ENCODE measurements at regions not wholly inside any gene's neighbourhood (a gene's known extent, or its start where the extent isn't known, plus 50 kb on each side); places are given as distances from the start of the nearest gene placed in this dataset.

DNA sequence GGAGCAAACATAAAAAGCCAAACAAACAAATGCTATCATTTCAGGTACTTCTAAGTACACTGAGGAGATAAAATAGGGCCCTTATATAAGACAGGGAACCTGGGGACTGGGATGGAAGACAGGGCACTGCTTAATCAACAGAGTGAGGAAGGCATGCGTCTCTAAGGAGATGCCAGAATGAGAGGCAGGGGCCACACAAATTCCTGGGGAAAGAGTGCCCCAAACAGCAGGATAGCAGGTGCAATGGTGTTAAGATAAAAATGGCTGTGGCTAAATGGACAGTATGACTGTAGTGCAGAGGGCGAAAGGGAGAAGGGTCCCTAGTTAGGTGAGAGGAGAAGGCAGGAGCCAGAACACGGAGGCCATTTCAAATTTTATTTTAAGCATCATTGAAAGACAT is 113.9 kb downstream of the ZBTB18 start:
- TF ChIP-seq ZNF317 (CRISPR knock-in tag; IDR thresholded peaks at IDR 0.05; ENCODE audit: borderline replicate concordance, low read depth) (no peak), ELF4 (CRISPR knock-in tag; IDR thresholded peaks at IDR 0.05; ENCODE audit: low read depth) (no peak), ZNF121 (CRISPR knock-in tag; IDR thresholded peaks at IDR 0.05) (no peak), OVOL2 (CRISPR knock-in tag; IDR thresholded peaks at IDR 0.05; ENCODE audit: borderline replicate concordance) (no peak), PRRX2 (CRISPR knock-in tag; IDR thresholded peaks at IDR 0.05) (no peak), ZNF671 (CRISPR knock-in tag; IDR thresholded peaks at IDR 0.05) (no peak), RELA (CRISPR knock-in tag; IDR thresholded peaks at IDR 0.05; ENCODE audit: borderline replicate concordance) (no peak)
- TF ChIP-seq, protein P1, sequence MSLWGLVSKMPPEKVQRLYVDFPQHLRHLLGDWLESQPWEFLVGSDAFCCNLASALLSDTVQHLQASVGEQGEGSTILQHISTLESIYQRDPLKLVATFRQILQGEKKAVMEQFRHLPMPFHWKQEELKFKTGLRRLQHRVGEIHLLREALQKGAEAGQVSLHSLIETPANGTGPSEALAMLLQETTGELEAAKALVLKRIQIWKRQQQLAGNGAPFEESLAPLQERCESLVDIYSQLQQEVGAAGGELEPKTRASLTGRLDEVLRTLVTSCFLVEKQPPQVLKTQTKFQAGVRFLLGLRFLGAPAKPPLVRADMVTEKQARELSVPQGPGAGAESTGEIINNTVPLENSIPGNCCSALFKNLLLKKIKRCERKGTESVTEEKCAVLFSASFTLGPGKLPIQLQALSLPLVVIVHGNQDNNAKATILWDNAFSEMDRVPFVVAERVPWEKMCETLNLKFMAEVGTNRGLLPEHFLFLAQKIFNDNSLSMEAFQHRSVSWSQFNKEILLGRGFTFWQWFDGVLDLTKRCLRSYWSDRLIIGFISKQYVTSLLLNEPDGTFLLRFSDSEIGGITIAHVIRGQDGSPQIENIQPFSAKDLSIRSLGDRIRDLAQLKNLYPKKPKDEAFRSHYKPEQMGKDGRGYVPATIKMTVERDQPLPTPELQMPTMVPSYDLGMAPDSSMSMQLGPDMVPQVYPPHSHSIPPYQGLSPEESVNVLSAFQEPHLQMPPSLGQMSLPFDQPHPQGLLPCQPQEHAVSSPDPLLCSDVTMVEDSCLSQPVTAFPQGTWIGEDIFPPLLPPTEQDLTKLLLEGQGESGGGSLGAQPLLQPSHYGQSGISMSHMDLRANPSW (CRISPR knock-in tag; conservative IDR thresholded peaks at IDR 0.05; ENCODE audit: low read depth): no peak
- TF ChIP-seq, protein P2, sequence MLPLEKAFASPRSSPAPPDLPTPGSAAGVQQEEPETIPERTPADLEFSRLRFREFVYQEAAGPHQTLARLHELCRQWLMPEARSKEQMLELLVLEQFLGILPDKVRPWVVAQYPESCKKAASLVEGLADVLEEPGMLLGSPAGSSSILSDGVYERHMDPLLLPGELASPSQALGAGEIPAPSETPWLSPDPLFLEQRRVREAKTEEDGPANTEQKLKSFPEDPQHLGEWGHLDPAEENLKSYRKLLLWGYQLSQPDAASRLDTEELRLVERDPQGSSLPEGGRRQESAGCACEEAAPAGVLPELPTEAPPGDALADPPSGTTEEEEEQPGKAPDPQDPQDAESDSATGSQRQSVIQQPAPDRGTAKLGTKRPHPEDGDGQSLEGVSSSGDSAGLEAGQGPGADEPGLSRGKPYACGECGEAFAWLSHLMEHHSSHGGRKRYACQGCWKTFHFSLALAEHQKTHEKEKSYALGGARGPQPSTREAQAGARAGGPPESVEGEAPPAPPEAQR (CRISPR knock-in tag; IDR thresholded peaks at IDR 0.05): no peak
- TF ChIP-seq, protein P3, sequence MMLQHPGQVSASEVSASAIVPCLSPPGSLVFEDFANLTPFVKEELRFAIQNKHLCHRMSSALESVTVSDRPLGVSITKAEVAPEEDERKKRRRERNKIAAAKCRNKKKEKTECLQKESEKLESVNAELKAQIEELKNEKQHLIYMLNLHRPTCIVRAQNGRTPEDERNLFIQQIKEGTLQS (CRISPR knock-in tag; conservative IDR thresholded peaks at IDR 0.05): no peak
- TF ChIP-seq, protein P4, sequence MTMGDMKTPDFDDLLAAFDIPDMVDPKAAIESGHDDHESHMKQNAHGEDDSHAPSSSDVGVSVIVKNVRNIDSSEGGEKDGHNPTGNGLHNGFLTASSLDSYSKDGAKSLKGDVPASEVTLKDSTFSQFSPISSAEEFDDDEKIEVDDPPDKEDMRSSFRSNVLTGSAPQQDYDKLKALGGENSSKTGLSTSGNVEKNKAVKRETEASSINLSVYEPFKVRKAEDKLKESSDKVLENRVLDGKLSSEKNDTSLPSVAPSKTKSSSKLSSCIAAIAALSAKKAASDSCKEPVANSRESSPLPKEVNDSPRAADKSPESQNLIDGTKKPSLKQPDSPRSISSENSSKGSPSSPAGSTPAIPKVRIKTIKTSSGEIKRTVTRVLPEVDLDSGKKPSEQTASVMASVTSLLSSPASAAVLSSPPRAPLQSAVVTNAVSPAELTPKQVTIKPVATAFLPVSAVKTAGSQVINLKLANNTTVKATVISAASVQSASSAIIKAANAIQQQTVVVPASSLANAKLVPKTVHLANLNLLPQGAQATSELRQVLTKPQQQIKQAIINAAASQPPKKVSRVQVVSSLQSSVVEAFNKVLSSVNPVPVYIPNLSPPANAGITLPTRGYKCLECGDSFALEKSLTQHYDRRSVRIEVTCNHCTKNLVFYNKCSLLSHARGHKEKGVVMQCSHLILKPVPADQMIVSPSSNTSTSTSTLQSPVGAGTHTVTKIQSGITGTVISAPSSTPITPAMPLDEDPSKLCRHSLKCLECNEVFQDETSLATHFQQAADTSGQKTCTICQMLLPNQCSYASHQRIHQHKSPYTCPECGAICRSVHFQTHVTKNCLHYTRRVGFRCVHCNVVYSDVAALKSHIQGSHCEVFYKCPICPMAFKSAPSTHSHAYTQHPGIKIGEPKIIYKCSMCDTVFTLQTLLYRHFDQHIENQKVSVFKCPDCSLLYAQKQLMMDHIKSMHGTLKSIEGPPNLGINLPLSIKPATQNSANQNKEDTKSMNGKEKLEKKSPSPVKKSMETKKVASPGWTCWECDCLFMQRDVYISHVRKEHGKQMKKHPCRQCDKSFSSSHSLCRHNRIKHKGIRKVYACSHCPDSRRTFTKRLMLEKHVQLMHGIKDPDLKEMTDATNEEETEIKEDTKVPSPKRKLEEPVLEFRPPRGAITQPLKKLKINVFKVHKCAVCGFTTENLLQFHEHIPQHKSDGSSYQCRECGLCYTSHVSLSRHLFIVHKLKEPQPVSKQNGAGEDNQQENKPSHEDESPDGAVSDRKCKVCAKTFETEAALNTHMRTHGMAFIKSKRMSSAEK (CRISPR knock-in tag; IDR thresholded peaks at IDR 0.05; ENCODE audit: borderline replicate concordance): no peak
- TF ChIP-seq, protein P5, sequence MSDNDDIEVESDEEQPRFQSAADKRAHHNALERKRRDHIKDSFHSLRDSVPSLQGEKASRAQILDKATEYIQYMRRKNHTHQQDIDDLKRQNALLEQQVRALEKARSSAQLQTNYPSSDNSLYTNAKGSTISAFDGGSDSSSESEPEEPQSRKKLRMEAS (CRISPR knock-in tag; IDR thresholded peaks at IDR 0.05): no peak
- TF ChIP-seq, protein P6, sequence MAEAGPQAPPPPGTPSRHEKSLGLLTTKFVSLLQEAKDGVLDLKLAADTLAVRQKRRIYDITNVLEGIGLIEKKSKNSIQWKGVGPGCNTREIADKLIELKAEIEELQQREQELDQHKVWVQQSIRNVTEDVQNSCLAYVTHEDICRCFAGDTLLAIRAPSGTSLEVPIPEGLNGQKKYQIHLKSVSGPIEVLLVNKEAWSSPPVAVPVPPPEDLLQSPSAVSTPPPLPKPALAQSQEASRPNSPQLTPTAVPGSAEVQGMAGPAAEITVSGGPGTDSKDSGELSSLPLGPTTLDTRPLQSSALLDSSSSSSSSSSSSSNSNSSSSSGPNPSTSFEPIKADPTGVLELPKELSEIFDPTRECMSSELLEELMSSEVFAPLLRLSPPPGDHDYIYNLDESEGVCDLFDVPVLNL (CRISPR knock-in tag; IDR thresholded peaks at IDR 0.05; ENCODE audit: borderline replicate concordance, low read depth): no peak
- Mint-ChIP-seq H3K9me3 (peaks cover 4% of the 10 kb centered on the region), H3K27ac (no peak overlapping the region), H3K4me3 (no peak overlapping the region), H3K27me3 (ENCODE audit: low read depth) (no peaks in the 10 kb centered on the region), H3K4me1 (peaks cover 14% of the 10 kb centered on the region), H3K36me3 (peaks cover 3% of the 10 kb centered on the region; the same call in 1 of the 2 replicates)
- ATAC-seq: no peak
- CTCF ChIA-PET: no interaction called here
- POLR2A ChIA-PET: no interaction called here
- no peak for DNase-seq (ENCODE audit: low spot score)

DNA sequence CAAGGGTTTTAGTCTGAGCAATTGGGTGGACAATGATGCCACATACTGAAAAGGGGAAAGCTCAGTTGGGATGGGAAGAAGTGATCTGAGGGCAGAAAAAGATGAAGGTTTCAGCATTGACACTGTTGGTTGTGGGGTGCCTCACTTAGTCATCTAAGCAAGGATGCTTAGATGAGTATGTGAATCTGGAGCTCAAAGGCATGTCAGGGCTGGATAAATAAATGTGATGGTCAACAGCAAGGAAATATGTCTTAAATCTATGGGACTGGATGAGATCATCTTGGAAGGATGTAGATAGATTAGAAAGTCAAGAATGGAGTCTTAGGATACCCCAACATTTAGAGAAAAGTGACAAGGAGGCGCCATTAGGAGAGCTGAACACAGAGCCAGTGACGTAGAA is 114.6 kb downstream of the ZBTB18 start:
- Mint-ChIP-seq H3K27ac (no peak overlapping the region), H3K27me3 (ENCODE audit: low read depth) (no peaks in the 10 kb centered on the region), H3K4me3 (no peak overlapping the region), H3K4me1 (peaks cover 11% of the 10 kb centered on the region), H3K9me3 (peaks cover 4% of the 10 kb centered on the region), H3K36me3 (peaks cover 3% of the 10 kb centered on the region; the same call in 1 of the 2 replicates)
- POLR2A ChIA-PET: no interaction called here
- CTCF ChIA-PET: no interaction called here
- ATAC-seq (no peak), DNase-seq (ENCODE audit: low spot score) (no peak)
- TF ChIP-seq EMX1 (CRISPR knock-in tag; IDR thresholded peaks at IDR 0.05) (no peak), RORB (CRISPR knock-in tag; IDR thresholded peaks at IDR 0.05) (no peak), GABPB1 (CRISPR knock-in tag; IDR thresholded peaks at IDR 0.05) (no peak), SP1 (CRISPR knock-in tag; conservative IDR thresholded peaks at IDR 0.05) (no peak), NR1H2 (CRISPR knock-in tag; IDR thresholded peaks at IDR 0.05) (no peak)
- TF ChIP-seq, protein P7, sequence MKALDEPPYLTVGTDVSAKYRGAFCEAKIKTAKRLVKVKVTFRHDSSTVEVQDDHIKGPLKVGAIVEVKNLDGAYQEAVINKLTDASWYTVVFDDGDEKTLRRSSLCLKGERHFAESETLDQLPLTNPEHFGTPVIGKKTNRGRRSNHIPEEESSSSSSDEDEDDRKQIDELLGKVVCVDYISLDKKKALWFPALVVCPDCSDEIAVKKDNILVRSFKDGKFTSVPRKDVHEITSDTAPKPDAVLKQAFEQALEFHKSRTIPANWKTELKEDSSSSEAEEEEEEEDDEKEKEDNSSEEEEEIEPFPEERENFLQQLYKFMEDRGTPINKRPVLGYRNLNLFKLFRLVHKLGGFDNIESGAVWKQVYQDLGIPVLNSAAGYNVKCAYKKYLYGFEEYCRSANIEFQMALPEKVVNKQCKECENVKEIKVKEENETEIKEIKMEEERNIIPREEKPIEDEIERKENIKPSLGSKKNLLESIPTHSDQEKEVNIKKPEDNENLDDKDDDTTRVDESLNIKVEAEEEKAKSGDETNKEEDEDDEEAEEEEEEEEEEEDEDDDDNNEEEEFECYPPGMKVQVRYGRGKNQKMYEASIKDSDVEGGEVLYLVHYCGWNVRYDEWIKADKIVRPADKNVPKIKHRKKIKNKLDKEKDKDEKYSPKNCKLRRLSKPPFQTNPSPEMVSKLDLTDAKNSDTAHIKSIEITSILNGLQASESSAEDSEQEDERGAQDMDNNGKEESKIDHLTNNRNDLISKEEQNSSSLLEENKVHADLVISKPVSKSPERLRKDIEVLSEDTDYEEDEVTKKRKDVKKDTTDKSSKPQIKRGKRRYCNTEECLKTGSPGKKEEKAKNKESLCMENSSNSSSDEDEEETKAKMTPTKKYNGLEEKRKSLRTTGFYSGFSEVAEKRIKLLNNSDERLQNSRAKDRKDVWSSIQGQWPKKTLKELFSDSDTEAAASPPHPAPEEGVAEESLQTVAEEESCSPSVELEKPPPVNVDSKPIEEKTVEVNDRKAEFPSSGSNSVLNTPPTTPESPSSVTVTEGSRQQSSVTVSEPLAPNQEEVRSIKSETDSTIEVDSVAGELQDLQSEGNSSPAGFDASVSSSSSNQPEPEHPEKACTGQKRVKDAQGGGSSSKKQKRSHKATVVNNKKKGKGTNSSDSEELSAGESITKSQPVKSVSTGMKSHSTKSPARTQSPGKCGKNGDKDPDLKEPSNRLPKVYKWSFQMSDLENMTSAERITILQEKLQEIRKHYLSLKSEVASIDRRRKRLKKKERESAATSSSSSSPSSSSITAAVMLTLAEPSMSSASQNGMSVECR (CRISPR knock-in tag; IDR thresholded peaks at IDR 0.05; ENCODE audit: borderline replicate concordance): no peak
- TF ChIP-seq, protein P8, sequence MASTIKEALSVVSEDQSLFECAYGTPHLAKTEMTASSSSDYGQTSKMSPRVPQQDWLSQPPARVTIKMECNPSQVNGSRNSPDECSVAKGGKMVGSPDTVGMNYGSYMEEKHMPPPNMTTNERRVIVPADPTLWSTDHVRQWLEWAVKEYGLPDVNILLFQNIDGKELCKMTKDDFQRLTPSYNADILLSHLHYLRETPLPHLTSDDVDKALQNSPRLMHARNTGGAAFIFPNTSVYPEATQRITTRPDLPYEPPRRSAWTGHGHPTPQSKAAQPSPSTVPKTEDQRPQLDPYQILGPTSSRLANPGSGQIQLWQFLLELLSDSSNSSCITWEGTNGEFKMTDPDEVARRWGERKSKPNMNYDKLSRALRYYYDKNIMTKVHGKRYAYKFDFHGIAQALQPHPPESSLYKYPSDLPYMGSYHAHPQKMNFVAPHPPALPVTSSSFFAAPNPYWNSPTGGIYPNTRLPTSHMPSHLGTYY (CRISPR knock-in tag; IDR thresholded peaks at IDR 0.05): no peak
